K562 (cell line): ENCODE measurements at regions not wholly inside any gene's neighbourhood (a gene's known extent, or its start where the extent isn't known, plus 50 kb on each side); places are given as distances from the start of the nearest gene placed in this dataset.

Experiments
- ATAC-seq: fragments of 200-7000 bp; cut with Tn5 transposase; 3 replicates; pipeline ENCODE4 v1.9.1; 2020; ENCODE audit warnings: moderate library complexity
- BruUV-seq: library from RNA; stranded (reverse); fragments of 400-500 nt; replicated peaks from 2 replicates; lab custom pipeline; 2021; lab: Mats Ljungman, UMichigan
- CTCF ChIA-PET: fragments of 300-600 bp; formaldehyde crosslinking; extraction: SDS; loops from one replicate; lab custom pipeline; 2021; ENCODE audit warnings: low intra/inter-chr PET ratio; lab: Yijun Ruan, JAX
- POLR2A ChIA-PET: fragments of 300-600, 350-650 bp; sonication (Branson Sonifier 250); formaldehyde crosslinking; extraction: SDS; loops from one replicate; lab custom pipeline; 2021; ENCODE audit warnings: antibody characterized with exemption, inconsistent platforms; lab: Yijun Ruan, JAX
- DNase-seq, 4 experiments: peaks; one replicate each; pipeline versions ENCODE4 v3.0.0 to v3.0.0-alpha.2; 2011 to 2018; ENCODE audit warnings: low spot score in 3 of 4, mixed read lengths in 3 of 4; ENCODE audit errors: extremely low read depth in 1 of 4
- FAIRE-seq: peaks from 2 replicates; lab custom pipeline; 2011; peaks lifted over from hg19 to GRCh38; lab: Jason Lieb, UNC
- H2AFZ ChIP-seq: 2 replicates; pipeline ENCODE4 v1.6.0; 2011; ENCODE audit warnings: low read depth, low read length, control low read depth, inconsistent platforms
- H3K27ac ChIP-seq: fragments of 200-600 bp; 3 replicates; pipeline ENCODE4 v1.8.0; 2011; ENCODE audit warnings: low read depth, mild to moderate bottlenecking, control low read depth, inconsistent platforms, low read length, moderate library complexity, mixed read lengths; ENCODE audit errors: extremely low read depth
- H3K27me3 ChIP-seq, 2 experiments: fragments of 300-600 bp in 1 of 2; 2 replicates in 1 of 2; 3 replicates in 1 of 2; pipeline versions ENCODE4 v1.6.0 to v1.8.0; 2011; ENCODE audit warnings: inconsistent platforms in 2 of 2, low read length in 2 of 2, mild to moderate bottlenecking in 1 of 2, mixed read lengths in 1 of 2, moderate library complexity in 1 of 2; ENCODE audit not compliant: control insufficient read depth in 2 of 2, insufficient read depth in 2 of 2
- H3K36me3 ChIP-seq: fragments of 300-600 bp; 3 replicates; pipeline ENCODE4 v1.8.0; 2011; ENCODE audit warnings: mild to moderate bottlenecking, low read length, inconsistent platforms; ENCODE audit not compliant: control insufficient read depth, insufficient read depth
- H3K4me1 ChIP-seq, 2 experiments: fragments of 200-600 bp in 1 of 2; replicated peaks in 1 of 2; 2 replicates in 1 of 2; 3 replicates in 1 of 2; pipeline versions ENCODE4 v1.5.1 to v1.8.0; 2011; ENCODE audit warnings: inconsistent platforms in 2 of 2, low read length in 2 of 2, mild to moderate bottlenecking in 1 of 2, mixed read lengths in 1 of 2, moderate library complexity in 1 of 2; ENCODE audit not compliant: control insufficient read depth in 2 of 2, insufficient read depth in 2 of 2
- H3K4me2 ChIP-seq: 2 replicates; pipeline ENCODE4 v1.6.1; 2011; ENCODE audit warnings: low read length, control low read depth, inconsistent platforms, mixed read lengths; ENCODE audit not compliant: insufficient read depth
- H3K4me3 ChIP-seq: fragments of 200-600 bp; sonication (generic), shearing (Covaris generic); 2 replicates; pipeline ENCODE4 v1.5.1; 2016; ENCODE audit warnings: control low read depth, inconsistent platforms
- H3K79me2 ChIP-seq: fragments of 200-600 bp; 3 replicates; pipeline ENCODE4 v1.8.0; 2011; ENCODE audit warnings: low read length, inconsistent platforms; ENCODE audit not compliant: control insufficient read depth, insufficient read depth
- H3K9ac ChIP-seq, 2 experiments: 2 replicates each; pipeline versions ENCODE4 v1.6.0 to v1.6.1; 2011; ENCODE audit warnings: low read depth in 2 of 2, low read length in 2 of 2, control low read depth in 1 of 2, inconsistent platforms in 1 of 2, mild to moderate bottlenecking in 1 of 2, mixed read lengths in 1 of 2; ENCODE audit not compliant: insufficient read depth in 1 of 2
- H3K9me1 ChIP-seq: one replicate; pipeline ENCODE4 v1.6.0; 2011; ENCODE audit warnings: inconsistent platforms, mild to moderate bottlenecking, low read length, moderate library complexity; ENCODE audit not compliant: control insufficient read depth, insufficient read depth
- H3K9me3 ChIP-seq: replicated peaks from 2 replicates; pipeline ENCODE4 v1.5.1; 2011; ENCODE audit warnings: low read depth, low read length, inconsistent platforms; ENCODE audit not compliant: control insufficient read depth, insufficient read depth
- H4K20me1 ChIP-seq: replicated peaks from 2 replicates; pipeline ENCODE4 v1.6.1; 2011; ENCODE audit warnings: low read length, inconsistent platforms, mixed read lengths; ENCODE audit not compliant: control insufficient read depth, insufficient read depth
- CTCF ChIP-seq, 3 experiments: IDR thresholded peaks in 2 of 3; conservative IDR thresholded peaks in 1 of 3; 2 replicates each; pipeline ENCODE4 v1.5.1; 2011 to 2012; ENCODE audit warnings: low read length in 3 of 3, mild to moderate bottlenecking in 3 of 3, control low read depth in 2 of 3, improper control_type of control experiment in 1 of 3, inconsistent platforms in 1 of 3, low read depth in 1 of 3, mixed read lengths in 1 of 3, moderate library complexity in 1 of 3; ENCODE audit not compliant: insufficient read depth in 2 of 3
- HSF4 ChIP-seq: fragments of 250-450 bp; sonication (Bioruptor Pico); IDR thresholded peaks from 2 replicates; pipeline ENCODE4 v2.1.2; 2022; ENCODE audit warnings: mild to moderate bottlenecking, moderate library complexity, borderline replicate concordance
- KLF16 ChIP-seq: IDR thresholded peaks from 2 replicates; pipeline ENCODE4 v1.6.1; 2016; ENCODE audit warnings: antibody characterized with exemption
- RAD21 ChIP-seq, 2 experiments: fragments of 250-450 bp in 1 of 2; fragments of 450-650 bp in 1 of 2; sonication (Bioruptor Pico) in 1 of 2; formaldehyde crosslinking in 1 of 2; IDR thresholded peaks in 1 of 2; conservative IDR thresholded peaks in 1 of 2; 2 replicates each; pipeline versions ENCODE4 v1.4.0 to v1.8.0; 2020 to 2022; ENCODE audit warnings: mild to moderate bottlenecking in 2 of 2, moderate library complexity in 1 of 2
- RBM17 ChIP-seq: fragments of 200-400 bp; formaldehyde crosslinking; IDR thresholded peaks from 2 replicates; pipeline ENCODE4 v1.6.1; 2017; ENCODE audit warnings: low read depth, mild to moderate bottlenecking, low read length, borderline replicate concordance
- SAFB ChIP-seq: fragments of 200-400 bp; formaldehyde crosslinking; IDR thresholded peaks from 2 replicates; pipeline ENCODE4 v1.6.1; 2017; ENCODE audit warnings: low read depth, low read length, borderline replicate concordance
- SPI1 ChIP-seq: IDR thresholded peaks from 2 replicates; pipeline ENCODE4 v1.6.1; 2011; ENCODE audit warnings: low read depth, low read length, control low read depth, borderline replicate concordance
- YBX1 ChIP-seq: fragments of 450-650 bp; IDR thresholded peaks from 2 replicates; pipeline ENCODE4 v1.7.1; 2016; ENCODE audit warnings: mild to moderate bottlenecking
- ZNF512 ChIP-seq: IDR thresholded peaks from 2 replicates; pipeline ENCODE4 v1.6.1; 2016; ENCODE audit warnings: missing genetic modification characterization, missing compliant biosample characterization
- WGBS: fragments of 100-300 bp; shearing (Covaris generic); methylation state at CpG from one replicate; pipeline ENCODE4 v1.1.6; 2016; ENCODE audit warnings: low coverage, mixed read lengths; ENCODE audit not compliant: insufficient coverage; ENCODE audit errors: missing lambda C conversion rate; 5-methylcytosine and 5-hydroxymethylcytosine counted together
- in situ Hi-C: fragments of 300-500 bp; cut with MboI; formaldehyde crosslinking; loops from 4 replicates; pipeline ENCODE4 v1.15.0; 2018; ENCODE audit warnings: inconsistent platforms, mixed read lengths
- intact Hi-C: fragments of 100-400 bp; cut with micrococcal nuclease; formaldehyde crosslinking; loops from 2 replicates; pipeline ENCODE4 v1.14.2; 2022
- TF ChIP-seq, protein P1 (sequence below): sonication (generic); formaldehyde crosslinking; IDR thresholded peaks from 2 replicates; pipeline ENCODE4 v1.8.0; 2022; ENCODE audit warnings: mild to moderate bottlenecking, missing genetic modification reagents

DNA sequence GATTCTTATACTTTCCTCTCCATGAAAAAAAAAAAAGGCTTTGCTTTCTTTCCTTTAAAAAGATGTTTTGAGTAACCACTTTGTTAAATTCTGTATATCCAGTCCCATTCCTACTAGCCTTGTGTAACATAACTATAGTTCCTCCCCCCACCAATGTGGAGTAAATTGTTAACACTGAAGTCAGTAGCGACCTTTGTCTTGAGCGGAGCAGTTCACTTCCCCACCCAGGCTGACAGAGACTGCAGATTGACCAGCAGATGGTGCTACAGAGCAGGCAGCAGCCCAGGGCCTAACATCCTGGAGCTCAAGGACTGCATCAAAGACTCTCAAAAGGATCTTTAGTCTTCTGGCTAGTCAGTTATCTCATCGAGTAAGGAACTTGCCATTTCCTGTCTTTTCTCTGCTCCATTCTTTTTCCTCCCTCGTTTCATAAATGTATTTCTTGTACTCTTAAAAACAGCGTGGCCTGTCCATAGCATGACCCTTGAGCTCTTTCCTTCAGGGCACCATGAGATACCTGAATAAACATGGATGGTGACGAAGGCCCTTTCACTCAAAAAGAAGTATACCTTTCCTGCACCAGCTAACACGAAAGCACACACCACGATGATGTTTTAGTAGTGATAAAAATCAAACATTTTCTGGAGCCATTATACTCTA, 503.5 kb upstream of the PKN2 start:
- no TSS peak for BruUV-seq
- TF ChIP-seq SPI1 (0 out of 2 replicates have a peak, but pooled peaks have one; percentile 42), RAD21 (CRISPR knock-in tag; conservative IDR thresholded peaks at IDR 0.05 in 1 of 2, IDR thresholded peaks at IDR 0.05 in 1 of 2) (peak; percentile 55 to 72), SAFB (no peak), HSF4 (no peak), ZNF512 (tag) (no peak), KLF16 (0 out of 2 replicates have a peak, but pooled peaks have one; percentile 28), RBM17 (no peak), YBX1 (no peak), CTCF (IDR thresholded peaks at IDR 0.05 in 2 of 3, conservative IDR thresholded peaks at IDR 0.05 in 1 of 3; ENCODE audit: insufficient read depth in 2 of 3, low read depth in 1 of 3, low read length in 3 of 3) (peak; percentile 61 to 80 (median 65))
- TF ChIP-seq, protein P1, sequence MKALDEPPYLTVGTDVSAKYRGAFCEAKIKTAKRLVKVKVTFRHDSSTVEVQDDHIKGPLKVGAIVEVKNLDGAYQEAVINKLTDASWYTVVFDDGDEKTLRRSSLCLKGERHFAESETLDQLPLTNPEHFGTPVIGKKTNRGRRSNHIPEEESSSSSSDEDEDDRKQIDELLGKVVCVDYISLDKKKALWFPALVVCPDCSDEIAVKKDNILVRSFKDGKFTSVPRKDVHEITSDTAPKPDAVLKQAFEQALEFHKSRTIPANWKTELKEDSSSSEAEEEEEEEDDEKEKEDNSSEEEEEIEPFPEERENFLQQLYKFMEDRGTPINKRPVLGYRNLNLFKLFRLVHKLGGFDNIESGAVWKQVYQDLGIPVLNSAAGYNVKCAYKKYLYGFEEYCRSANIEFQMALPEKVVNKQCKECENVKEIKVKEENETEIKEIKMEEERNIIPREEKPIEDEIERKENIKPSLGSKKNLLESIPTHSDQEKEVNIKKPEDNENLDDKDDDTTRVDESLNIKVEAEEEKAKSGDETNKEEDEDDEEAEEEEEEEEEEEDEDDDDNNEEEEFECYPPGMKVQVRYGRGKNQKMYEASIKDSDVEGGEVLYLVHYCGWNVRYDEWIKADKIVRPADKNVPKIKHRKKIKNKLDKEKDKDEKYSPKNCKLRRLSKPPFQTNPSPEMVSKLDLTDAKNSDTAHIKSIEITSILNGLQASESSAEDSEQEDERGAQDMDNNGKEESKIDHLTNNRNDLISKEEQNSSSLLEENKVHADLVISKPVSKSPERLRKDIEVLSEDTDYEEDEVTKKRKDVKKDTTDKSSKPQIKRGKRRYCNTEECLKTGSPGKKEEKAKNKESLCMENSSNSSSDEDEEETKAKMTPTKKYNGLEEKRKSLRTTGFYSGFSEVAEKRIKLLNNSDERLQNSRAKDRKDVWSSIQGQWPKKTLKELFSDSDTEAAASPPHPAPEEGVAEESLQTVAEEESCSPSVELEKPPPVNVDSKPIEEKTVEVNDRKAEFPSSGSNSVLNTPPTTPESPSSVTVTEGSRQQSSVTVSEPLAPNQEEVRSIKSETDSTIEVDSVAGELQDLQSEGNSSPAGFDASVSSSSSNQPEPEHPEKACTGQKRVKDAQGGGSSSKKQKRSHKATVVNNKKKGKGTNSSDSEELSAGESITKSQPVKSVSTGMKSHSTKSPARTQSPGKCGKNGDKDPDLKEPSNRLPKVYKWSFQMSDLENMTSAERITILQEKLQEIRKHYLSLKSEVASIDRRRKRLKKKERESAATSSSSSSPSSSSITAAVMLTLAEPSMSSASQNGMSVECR = no peak

More for the DNA sequence above, 503.5 kb upstream of the PKN2 start:
- Histone ChIP-seq H3K9me1 (no peaks in the 10 kb centered on the region), H3K4me3 (no peak overlapping the region), H3K36me3 (no peaks in the 10 kb centered on the region), H3K4me1 (no peaks in the 10 kb centered on the region), H3K4me2 (no peak overlapping the region), H3K79me2 (no peaks in the 10 kb centered on the region), H3K27ac (no peak overlapping the region), H3K9ac (no peak overlapping the region), H3K27me3 (no peaks in the 10 kb centered on the region), H4K20me1 (no peaks in the 10 kb centered on the region), H3K9me3 (no peaks in the 10 kb centered on the region), H2AFZ (no peak overlapping the region)
- in situ Hi-C loops = no loop called here
- intact Hi-C loops = loop anchor here (2.0 to 10.0 kb wide), 2 partner anchors 414 to 694 kb away; no protein-coding TSS in a partner anchor
- 5% methylated on average over 8 of the region's 8 CpGs for WGBS
- DNase-seq (peak; percentile 41 to 62 (median 43)), FAIRE-seq (peak; percentile 93), ATAC-seq (peak; percentile 97)
- ChIA-PET CTCF (no interaction called here), POLR2A (interaction anchor here (0.7 kb wide), 1 partner anchor 12 kb away, joined by 3 read pairs; no protein-coding TSS in a partner anchor)
